Uterus (tissue), 2 donors: ENCODE measurements at regions not wholly inside any gene's neighbourhood (a gene's known extent, or its start where the extent isn't known, plus 50 kb on each side); places are given as distances from the start of the nearest gene placed in this dataset.

Experiments
- POLR2A ChIP-seq, 2 donors: fragments of 450-650 bp; IDR thresholded peaks; one replicate each; pipeline ENCODE4 v1.6.1; 2016; ENCODE audit warnings: antibody characterized with exemption in 2 of 2, mild to moderate bottlenecking in 1 of 2, moderate library complexity in 1 of 2
- TF ChIP-seq, protein P1 (sequence below), 4 experiments: fragments of 200-600 bp in 2 of 4; fragments of 450-650 bp in 2 of 4; sonication (generic) in 2 of 4; IDR thresholded peaks; one replicate each; pipeline ENCODE4 v1.5.1; 2016 to 2019; ENCODE audit warnings: antibody characterized with exemption in 4 of 4, mild to moderate bottlenecking in 2 of 4, moderate library complexity in 1 of 4

GRCh38 chr7:92926697-92927044 lies 90.3 kb upstream of the CDK6 start:
- TF ChIP-seq, protein P1, sequence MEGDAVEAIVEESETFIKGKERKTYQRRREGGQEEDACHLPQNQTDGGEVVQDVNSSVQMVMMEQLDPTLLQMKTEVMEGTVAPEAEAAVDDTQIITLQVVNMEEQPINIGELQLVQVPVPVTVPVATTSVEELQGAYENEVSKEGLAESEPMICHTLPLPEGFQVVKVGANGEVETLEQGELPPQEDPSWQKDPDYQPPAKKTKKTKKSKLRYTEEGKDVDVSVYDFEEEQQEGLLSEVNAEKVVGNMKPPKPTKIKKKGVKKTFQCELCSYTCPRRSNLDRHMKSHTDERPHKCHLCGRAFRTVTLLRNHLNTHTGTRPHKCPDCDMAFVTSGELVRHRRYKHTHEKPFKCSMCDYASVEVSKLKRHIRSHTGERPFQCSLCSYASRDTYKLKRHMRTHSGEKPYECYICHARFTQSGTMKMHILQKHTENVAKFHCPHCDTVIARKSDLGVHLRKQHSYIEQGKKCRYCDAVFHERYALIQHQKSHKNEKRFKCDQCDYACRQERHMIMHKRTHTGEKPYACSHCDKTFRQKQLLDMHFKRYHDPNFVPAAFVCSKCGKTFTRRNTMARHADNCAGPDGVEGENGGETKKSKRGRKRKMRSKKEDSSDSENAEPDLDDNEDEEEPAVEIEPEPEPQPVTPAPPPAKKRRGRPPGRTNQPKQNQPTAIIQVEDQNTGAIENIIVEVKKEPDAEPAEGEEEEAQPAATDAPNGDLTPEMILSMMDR (IDR thresholded peaks at IDR 0.05), result no peak
- no peak for TF ChIP-seq POLR2A (IDR thresholded peaks at IDR 0.05)
